WTC11 (cell line): ENCODE measurements at regions not wholly inside any gene's neighbourhood (a gene's known extent, or its start where the extent isn't known, plus 50 kb on each side); places are given as distances from the start of the nearest gene placed in this dataset.

Experiments used
- ATAC-seq: fragments of 200-7000 bp; cut with Tn5 transposase; 2 replicates; pipeline ENCODE4 v1.10.0; 2021; ENCODE audit warnings: mild to moderate bottlenecking, moderate library complexity
- CTCF ChIA-PET: fragments of 300-600 bp; sonication (Branson Sonifier 250); formaldehyde crosslinking; loops from one replicate; lab custom pipeline; 2021; ENCODE audit warnings: antibody characterized with exemption; lab: Charles Lee
- POLR2A ChIA-PET: fragments of 350-600 bp; sonication (Branson Sonifier 250); formaldehyde crosslinking; loops from one replicate; lab custom pipeline; 2021; ENCODE audit warnings: antibody characterized with exemption; lab: Charles Lee
- DNase-seq: peaks from one replicate; pipeline ENCODE4 v3.0.0; 2021; ENCODE audit warnings: low spot score
- H3K27ac Mint-ChIP-seq: 2 replicates; pipeline ENCODE4 v1.8.0; 2021; ENCODE audit warnings: mixed read lengths
- H3K27me3 Mint-ChIP-seq: 2 replicates; pipeline ENCODE4 v1.8.0; 2021; ENCODE audit warnings: low read depth, mild to moderate bottlenecking, moderate library complexity, mixed read lengths
- H3K36me3 Mint-ChIP-seq: 2 replicates; pipeline ENCODE4 v1.8.0; 2021; ENCODE audit warnings: mixed read lengths
- H3K4me1 Mint-ChIP-seq: 2 replicates; pipeline ENCODE4 v1.8.0; 2022; ENCODE audit warnings: mixed read lengths
- H3K4me3 Mint-ChIP-seq: 2 replicates; pipeline ENCODE4 v1.8.0; 2021; ENCODE audit warnings: mild to moderate bottlenecking, moderate library complexity, mixed read lengths
- H3K9me3 Mint-ChIP-seq: 2 replicates; pipeline ENCODE4 v1.8.0; 2021; ENCODE audit warnings: mixed read lengths
- CREM ChIP-seq: sonication (generic); formaldehyde crosslinking; IDR thresholded peaks from 2 replicates; pipeline ENCODE4 v1.8.1; 2022; ENCODE audit warnings: mild to moderate bottlenecking, missing genetic modification reagents, moderate library complexity
- EMX1 ChIP-seq: fragments of 250-450 bp; sonication (Bioruptor Pico); IDR thresholded peaks from 2 replicates; pipeline ENCODE4 v1.8.0; 2021; ENCODE audit warnings: mild to moderate bottlenecking
- ESRRA ChIP-seq: sonication (generic); formaldehyde crosslinking; IDR thresholded peaks from 2 replicates; pipeline ENCODE4 v1.8.1; 2022; ENCODE audit warnings: mild to moderate bottlenecking, missing genetic modification reagents, borderline replicate concordance
- FOXJ3 ChIP-seq: sonication (generic); formaldehyde crosslinking; IDR thresholded peaks from 2 replicates; pipeline ENCODE4 v1.9.0; 2021; ENCODE audit warnings: missing genetic modification reagents, mild to moderate bottlenecking, borderline replicate concordance
- GABPB1 ChIP-seq: sonication (generic); formaldehyde crosslinking; IDR thresholded peaks from 2 replicates; pipeline ENCODE4 v1.8.1; 2023; ENCODE audit warnings: mild to moderate bottlenecking, missing genetic modification reagents
- GRHL2 ChIP-seq: fragments of 250-450 bp; sonication (Bioruptor Pico); IDR thresholded peaks from 2 replicates; pipeline ENCODE4 v1.8.0; 2022; ENCODE audit warnings: mild to moderate bottlenecking, moderate library complexity; ENCODE audit not compliant: insufficient replicate concordance, severe bottlenecking
- HMGA2 ChIP-seq: fragments of 250-450 bp; sonication (Bioruptor Pico); IDR thresholded peaks from 2 replicates; pipeline ENCODE4 v1.4.0; 2021; ENCODE audit warnings: mild to moderate bottlenecking, moderate library complexity
- NFATC4 ChIP-seq: fragments of 250-450 bp; sonication (Bioruptor Pico); IDR thresholded peaks from 2 replicates; pipeline ENCODE4 v1.9.0; 2021; ENCODE audit warnings: mild to moderate bottlenecking
- NR2C2 ChIP-seq: sonication (generic); formaldehyde crosslinking; IDR thresholded peaks from 2 replicates; pipeline ENCODE4 v1.8.0; 2022; ENCODE audit warnings: mild to moderate bottlenecking, missing genetic modification reagents
- RORB ChIP-seq: fragments of 250-450 bp; sonication (Bioruptor Pico); IDR thresholded peaks from 2 replicates; pipeline ENCODE4 v1.9.0; 2021; ENCODE audit warnings: mild to moderate bottlenecking
- SMAD4 ChIP-seq: sonication (generic); formaldehyde crosslinking; IDR thresholded peaks from 2 replicates; pipeline ENCODE4 v1.8.0; 2022; ENCODE audit warnings: mild to moderate bottlenecking, missing genetic modification reagents
- SP1 ChIP-seq: sonication (generic); formaldehyde crosslinking; conservative IDR thresholded peaks from 2 replicates; pipeline ENCODE4 v1.8.1; 2022; ENCODE audit warnings: missing genetic modification reagents
- TCF7 ChIP-seq: sonication (generic); formaldehyde crosslinking; IDR thresholded peaks from 2 replicates; pipeline ENCODE4 v1.8.0; 2022; ENCODE audit warnings: mild to moderate bottlenecking, low read depth, missing genetic modification reagents, moderate library complexity
- TP53 ChIP-seq: sonication (generic); formaldehyde crosslinking; IDR thresholded peaks from 2 replicates; pipeline ENCODE4 v1.8.1; 2023; ENCODE audit warnings: mild to moderate bottlenecking, missing genetic modification reagents
- ZNF121 ChIP-seq: sonication (generic); formaldehyde crosslinking; IDR thresholded peaks from 2 replicates; pipeline ENCODE4 v1.8.0; 2023; ENCODE audit warnings: missing genetic modification reagents
- ZNF219 ChIP-seq: sonication (generic); formaldehyde crosslinking; IDR thresholded peaks from 2 replicates; pipeline ENCODE4 v1.8.0; 2023; ENCODE audit warnings: missing genetic modification reagents, mild to moderate bottlenecking, borderline replicate concordance
- ZNF671 ChIP-seq: fragments of 250-450 bp; sonication (Bioruptor Pico); IDR thresholded peaks from 2 replicates; pipeline ENCODE4 v1.8.0; 2021; ENCODE audit warnings: mild to moderate bottlenecking
- TF ChIP-seq, protein P1 (sequence below): fragments of 250-450 bp; sonication (Bioruptor Pico); IDR thresholded peaks from 2 replicates; pipeline ENCODE4 v1.9.0; 2021; ENCODE audit warnings: mild to moderate bottlenecking
- TF ChIP-seq, protein P2 (sequence below): sonication (generic); formaldehyde crosslinking; conservative IDR thresholded peaks from 2 replicates; pipeline ENCODE4 v1.8.1; 2022; ENCODE audit warnings: mild to moderate bottlenecking, missing genetic modification reagents
- TF ChIP-seq, protein P3 (sequence below): sonication (generic); formaldehyde crosslinking; IDR thresholded peaks from 2 replicates; pipeline ENCODE4 v1.8.0; 2022; ENCODE audit warnings: mild to moderate bottlenecking, missing genetic modification reagents
- TF ChIP-seq, protein P4 (sequence below): fragments of 250-450 bp; sonication (Bioruptor Pico); IDR thresholded peaks from 2 replicates; pipeline ENCODE4 v1.9.0; 2021; ENCODE audit warnings: moderate library complexity, mild to moderate bottlenecking, inconsistent platforms, borderline replicate concordance
- TF ChIP-seq, protein P5 (sequence below): sonication (generic); formaldehyde crosslinking; IDR thresholded peaks from 2 replicates; pipeline ENCODE4 v1.8.1; 2023; ENCODE audit warnings: mild to moderate bottlenecking, missing genetic modification reagents
- TF ChIP-seq, protein P6 (sequence below): fragments of 200-600 bp; IDR thresholded peaks from 2 replicates; pipeline ENCODE4 v1.8.0; 2022; ENCODE audit warnings: antibody characterized with exemption

DNA sequence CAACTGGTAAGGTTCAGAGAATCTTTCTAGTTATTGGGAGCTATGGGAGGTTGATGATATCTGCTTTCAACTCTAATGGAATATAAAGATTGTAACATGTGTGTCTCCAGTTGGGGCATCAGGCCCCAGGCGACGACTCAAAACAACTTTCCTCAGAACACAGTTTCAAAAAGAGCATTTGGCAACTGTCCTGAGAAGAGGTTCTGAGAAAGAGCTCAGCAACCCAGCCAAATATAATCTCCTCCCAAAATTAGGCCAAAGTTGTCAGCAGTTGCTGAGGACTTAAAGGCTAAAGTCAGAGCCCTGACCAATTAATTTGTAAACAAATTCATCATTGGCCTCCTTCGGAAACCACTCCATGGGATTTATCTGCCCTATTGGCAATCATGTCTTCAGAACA lies 251.1 kb upstream of the NFE2L3 start:
- Mint-ChIP-seq H3K4me1 (peaks cover 8% of the 10 kb centered on the region), H3K4me3 (no peak overlapping the region), H3K9me3 (no peaks in the 10 kb centered on the region), H3K36me3 (no peaks in the 10 kb centered on the region), H3K27ac (no peak overlapping the region), H3K27me3 (no peaks in the 10 kb centered on the region)
- ChIA-PET POLR2A (no interaction called here), CTCF (no interaction called here)
- TF ChIP-seq, protein P1, sequence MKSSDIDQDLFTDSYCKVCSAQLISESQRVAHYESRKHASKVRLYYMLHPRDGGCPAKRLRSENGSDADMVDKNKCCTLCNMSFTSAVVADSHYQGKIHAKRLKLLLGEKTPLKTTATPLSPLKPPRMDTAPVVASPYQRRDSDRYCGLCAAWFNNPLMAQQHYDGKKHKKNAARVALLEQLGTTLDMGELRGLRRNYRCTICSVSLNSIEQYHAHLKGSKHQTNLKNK (CRISPR knock-in tag): no peak
- TF ChIP-seq NR2C2 (CRISPR knock-in tag) (no peak), TP53 (CRISPR knock-in tag) (no peak), RORB (CRISPR knock-in tag) (no peak), GABPB1 (no peak), SP1 (no peak), GRHL2 (no peak), FOXJ3 (CRISPR knock-in tag) (no peak), ZNF219 (CRISPR knock-in tag) (no peak), ZNF121 (CRISPR knock-in tag) (no peak), CREM (CRISPR knock-in tag) (no peak)
- TF ChIP-seq, protein P2, sequence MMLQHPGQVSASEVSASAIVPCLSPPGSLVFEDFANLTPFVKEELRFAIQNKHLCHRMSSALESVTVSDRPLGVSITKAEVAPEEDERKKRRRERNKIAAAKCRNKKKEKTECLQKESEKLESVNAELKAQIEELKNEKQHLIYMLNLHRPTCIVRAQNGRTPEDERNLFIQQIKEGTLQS (CRISPR knock-in tag): no peak
- TF ChIP-seq, protein P3, sequence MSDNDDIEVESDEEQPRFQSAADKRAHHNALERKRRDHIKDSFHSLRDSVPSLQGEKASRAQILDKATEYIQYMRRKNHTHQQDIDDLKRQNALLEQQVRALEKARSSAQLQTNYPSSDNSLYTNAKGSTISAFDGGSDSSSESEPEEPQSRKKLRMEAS (CRISPR knock-in tag): no peak
- TF ChIP-seq, protein P4, sequence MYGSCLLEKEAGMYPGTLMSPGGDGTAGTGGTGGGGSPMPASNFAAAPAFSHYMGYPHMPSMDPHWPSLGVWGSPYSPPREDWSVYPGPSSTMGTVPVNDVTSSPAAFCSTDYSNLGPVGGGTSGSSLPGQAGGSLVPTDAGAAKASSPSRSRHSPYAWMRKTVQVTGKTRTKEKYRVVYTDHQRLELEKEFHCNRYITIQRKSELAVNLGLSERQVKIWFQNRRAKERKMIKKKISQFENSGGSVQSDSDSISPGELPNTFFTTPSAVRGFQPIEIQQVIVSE (CRISPR knock-in tag): no peak
- TF ChIP-seq, protein P5, sequence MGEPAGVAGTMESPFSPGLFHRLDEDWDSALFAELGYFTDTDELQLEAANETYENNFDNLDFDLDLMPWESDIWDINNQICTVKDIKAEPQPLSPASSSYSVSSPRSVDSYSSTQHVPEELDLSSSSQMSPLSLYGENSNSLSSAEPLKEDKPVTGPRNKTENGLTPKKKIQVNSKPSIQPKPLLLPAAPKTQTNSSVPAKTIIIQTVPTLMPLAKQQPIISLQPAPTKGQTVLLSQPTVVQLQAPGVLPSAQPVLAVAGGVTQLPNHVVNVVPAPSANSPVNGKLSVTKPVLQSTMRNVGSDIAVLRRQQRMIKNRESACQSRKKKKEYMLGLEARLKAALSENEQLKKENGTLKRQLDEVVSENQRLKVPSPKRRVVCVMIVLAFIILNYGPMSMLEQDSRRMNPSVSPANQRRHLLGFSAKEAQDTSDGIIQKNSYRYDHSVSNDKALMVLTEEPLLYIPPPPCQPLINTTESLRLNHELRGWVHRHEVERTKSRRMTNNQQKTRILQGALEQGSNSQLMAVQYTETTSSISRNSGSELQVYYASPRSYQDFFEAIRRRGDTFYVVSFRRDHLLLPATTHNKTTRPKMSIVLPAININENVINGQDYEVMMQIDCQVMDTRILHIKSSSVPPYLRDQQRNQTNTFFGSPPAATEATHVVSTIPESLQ (CRISPR knock-in tag): no peak
- no peak for DNase-seq
- ATAC-seq: no peak

DNA sequence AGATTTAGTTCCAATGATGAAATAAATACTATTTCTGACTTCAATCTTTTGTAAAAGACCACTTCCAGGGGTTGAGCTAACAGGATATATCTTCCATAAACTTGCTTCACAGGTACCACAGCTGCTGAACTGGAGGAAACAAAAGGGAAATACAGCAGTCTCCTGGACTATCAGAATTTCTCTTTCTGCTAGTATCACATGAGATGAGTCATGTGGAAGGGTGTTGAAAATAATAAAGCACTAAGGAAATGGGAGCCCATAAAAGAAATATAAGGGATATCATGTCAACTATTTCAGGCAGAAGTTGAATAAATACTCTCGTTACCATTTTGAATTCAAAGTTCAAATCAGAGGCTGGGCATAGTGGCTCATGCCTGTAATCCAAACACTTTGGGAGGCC lies 250.3 kb upstream of the NFE2L3 start:
- Mint-ChIP-seq H3K9me3 (no peaks in the 10 kb centered on the region), H3K27ac (no peak overlapping the region), H3K27me3 (no peaks in the 10 kb centered on the region), H3K4me3 (no peak overlapping the region), H3K4me1 (peaks cover 12% of the 10 kb centered on the region), H3K36me3 (no peaks in the 10 kb centered on the region)
- ATAC-seq: no peak
- TF ChIP-seq RORB (CRISPR knock-in tag) (no peak), NFATC4 (CRISPR knock-in tag) (no peak), HMGA2 (CRISPR knock-in tag) (no peak), SMAD4 (no peak), ESRRA (CRISPR knock-in tag) (no peak), TCF7 (no peak), ZNF671 (CRISPR knock-in tag) (no peak), EMX1 (CRISPR knock-in tag) (no peak)
- TF ChIP-seq, protein P6, sequence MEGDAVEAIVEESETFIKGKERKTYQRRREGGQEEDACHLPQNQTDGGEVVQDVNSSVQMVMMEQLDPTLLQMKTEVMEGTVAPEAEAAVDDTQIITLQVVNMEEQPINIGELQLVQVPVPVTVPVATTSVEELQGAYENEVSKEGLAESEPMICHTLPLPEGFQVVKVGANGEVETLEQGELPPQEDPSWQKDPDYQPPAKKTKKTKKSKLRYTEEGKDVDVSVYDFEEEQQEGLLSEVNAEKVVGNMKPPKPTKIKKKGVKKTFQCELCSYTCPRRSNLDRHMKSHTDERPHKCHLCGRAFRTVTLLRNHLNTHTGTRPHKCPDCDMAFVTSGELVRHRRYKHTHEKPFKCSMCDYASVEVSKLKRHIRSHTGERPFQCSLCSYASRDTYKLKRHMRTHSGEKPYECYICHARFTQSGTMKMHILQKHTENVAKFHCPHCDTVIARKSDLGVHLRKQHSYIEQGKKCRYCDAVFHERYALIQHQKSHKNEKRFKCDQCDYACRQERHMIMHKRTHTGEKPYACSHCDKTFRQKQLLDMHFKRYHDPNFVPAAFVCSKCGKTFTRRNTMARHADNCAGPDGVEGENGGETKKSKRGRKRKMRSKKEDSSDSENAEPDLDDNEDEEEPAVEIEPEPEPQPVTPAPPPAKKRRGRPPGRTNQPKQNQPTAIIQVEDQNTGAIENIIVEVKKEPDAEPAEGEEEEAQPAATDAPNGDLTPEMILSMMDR: no peak
- TF ChIP-seq, protein P1 (CRISPR knock-in tag): no peak
- CTCF ChIA-PET: no interaction called here
- POLR2A ChIA-PET: no interaction called here
- DNase-seq: no peak
